RPMI8226 (cell line): ENCODE measurements at regions not wholly inside any gene's neighbourhood (a gene's known extent, or its start where the extent isn't known, plus 50 kb on each side); places are given as distances from the start of the nearest gene placed in this dataset.
"Not testable (repeated sequence)": the region's sequence is repeated elsewhere in the genome, so short reads cannot be mapped to it uniquely, and the experiment has no call there.

Source experiments
- DNase-seq: peaks from one replicate; pipeline ENCODE4 v3.0.0-alpha.2; 2015

- DNase-seq = no peak
Observed at GRCh38 chr12:73225371-73225937, 953.3 kb downstream of the TRHDE start.

- no peak for DNase-seq
Observed at GRCh38 chr12:73225941-73226340, 953.8 kb downstream of the TRHDE start.

DNA sequence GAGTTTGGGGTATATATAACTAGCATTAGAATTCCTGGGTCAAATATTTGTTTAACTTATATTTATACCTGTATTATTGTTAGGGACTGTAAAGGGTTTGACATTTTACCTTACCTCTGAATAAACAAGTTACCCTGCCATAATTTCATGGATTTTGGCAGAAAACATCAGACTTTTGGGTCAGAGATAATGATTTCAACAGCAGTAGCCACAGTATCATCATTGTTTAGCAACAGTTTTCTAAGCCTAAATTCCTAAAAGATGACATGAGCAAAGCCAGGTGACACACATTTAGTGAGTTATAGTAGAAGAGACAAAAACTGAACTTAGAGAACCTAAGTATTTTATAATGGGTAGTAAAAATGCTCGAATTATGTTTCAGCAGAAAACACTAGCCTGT, 954.4 kb downstream of the TRHDE start:
- DNase-seq = no peak

GRCh38 chr12:73228828-73229227, 956.7 kb downstream of the TRHDE start:
- DNase-seq = not testable (repeated sequence)

DNA sequence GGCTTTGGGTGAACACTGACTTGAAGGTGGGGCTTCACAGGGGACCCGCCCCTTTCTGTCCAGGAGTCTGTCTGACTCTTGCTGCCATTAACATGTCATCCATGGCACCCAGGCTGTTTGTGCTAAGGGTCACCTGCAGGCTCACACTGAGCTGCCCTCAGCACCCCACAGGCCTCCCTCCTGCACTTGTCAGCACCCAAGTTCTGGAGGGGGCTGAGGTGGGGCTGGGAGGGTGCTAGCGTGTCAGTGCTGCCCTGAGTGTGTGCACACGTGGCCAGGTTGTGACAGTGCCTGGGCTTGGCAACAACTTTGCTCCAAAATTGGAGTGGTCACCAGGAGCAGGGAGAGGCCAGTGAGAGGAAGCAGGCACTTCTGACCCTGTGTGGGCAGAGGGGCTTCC, 963.2 kb downstream of the TRHDE start:
- no peak for DNase-seq

DNA sequence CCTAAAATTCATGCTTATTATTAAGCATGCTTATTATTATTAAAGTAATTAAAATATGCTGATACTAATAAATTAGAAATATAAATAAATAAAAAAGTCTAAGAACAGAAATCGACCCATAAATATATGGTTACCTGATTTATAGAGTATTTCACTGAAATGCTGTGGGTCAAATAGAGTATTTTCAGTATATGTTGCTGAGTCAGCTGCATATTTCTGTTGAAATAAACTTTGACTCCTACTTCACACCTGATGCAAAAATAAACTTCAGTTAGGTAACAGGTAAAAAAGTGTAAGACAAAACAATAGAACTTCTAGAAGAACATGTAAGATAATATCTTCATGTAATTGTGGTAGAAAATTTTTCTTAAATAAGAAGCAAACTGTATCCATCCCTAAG, 967.9 kb downstream of the TRHDE start:
- DNase-seq = no peak

GRCh38 chr12:73262788-73263381, 990.7 kb downstream of the TRHDE start:
- no peak for DNase-seq

- DNase-seq = no peak
Observed at GRCh38 chr12:73266206-73266605, 994.0 kb downstream of the TRHDE start.

- no peak for DNase-seq
Observed at GRCh38 chr12:73274976-73275375, 1002.8 kb downstream of the TRHDE start.

DNA sequence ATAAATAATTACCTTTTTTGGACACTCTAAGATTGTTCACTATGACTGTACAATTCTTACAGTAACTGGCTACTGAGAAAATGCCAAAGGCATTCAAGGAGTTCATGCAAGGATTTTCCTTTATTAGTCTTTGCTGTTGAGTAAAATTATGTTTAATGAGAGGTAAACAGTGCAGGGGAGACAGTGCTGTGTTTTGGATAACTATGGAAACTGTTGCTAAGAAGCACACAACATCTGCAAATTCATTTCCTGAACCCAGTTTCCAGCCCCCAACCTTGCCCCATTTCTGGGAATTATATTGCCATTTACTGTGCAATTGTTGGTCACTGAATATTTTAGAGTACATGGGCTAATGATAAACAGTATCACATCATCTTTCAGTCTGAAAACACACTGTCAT, 1005.8 kb downstream of the TRHDE start:
- DNase-seq = no peak

GRCh38 chr12:73301530-73301929, 1029.4 kb downstream of the TRHDE start:
- no peak for DNase-seq

DNA sequence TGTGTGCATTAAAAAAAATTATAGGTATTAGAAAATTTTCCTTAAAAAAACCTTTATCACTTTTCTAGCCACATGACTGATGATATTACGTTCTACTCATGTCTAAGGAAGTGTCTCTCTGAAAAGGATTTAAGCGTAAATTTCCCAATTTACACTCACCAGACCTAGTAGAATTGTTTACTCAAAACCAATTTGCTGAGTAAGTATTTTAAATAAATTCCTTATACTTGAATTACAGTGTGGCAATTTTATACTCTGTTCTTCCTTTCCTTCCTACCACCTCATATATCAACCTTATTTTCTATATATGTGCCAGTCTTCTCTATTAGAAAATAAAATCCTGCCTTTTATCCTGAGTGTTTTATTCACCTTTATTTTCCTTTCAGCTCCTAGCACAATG, 1035.1 kb downstream of the TRHDE start:
- DNase-seq = no peak

DNA sequence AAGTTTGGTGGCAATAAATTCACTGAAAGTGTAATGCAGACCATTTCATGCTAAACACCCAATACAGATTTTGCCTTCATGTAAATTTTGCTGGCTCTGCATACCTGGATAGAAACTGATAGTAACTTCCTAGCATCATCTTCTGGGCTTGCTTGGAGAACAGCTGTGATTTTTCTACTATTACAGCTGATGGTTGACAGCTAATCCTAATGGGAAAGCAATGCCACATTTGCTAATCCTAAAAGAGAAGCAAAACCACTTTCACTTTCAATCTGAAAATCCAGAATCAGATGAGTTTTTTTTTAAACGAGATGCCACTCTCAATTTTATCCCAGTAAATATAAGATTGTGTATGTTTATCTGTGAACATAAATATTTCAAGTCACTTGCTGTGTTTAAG, 1035.9 kb downstream of the TRHDE start:
- DNase-seq = peak; percentile 33

- no peak for DNase-seq
Observed at GRCh38 chr12:73308747-73309146, 1036.6 kb downstream of the TRHDE start.

DNA sequence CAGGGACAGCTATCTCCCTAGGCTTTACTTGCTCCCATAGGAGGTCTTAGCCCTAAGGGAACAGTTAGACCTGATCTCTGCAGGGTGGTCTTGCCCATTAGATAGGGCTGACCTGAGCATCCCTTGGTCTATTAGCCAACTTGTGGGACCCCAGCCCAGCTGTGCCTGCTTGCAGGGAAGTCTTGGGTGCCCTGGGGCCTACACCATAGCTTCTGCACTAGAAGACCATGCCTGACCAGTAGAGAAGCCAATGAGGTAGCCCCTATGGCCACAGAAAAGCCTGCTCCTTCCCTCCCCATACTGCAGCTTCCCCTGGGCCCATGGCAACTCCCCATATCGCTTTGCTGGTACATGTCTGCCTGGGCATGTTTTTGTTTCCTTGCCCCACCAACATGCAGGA, 1049.1 kb downstream of the TRHDE start:
- no peak for DNase-seq

DNA sequence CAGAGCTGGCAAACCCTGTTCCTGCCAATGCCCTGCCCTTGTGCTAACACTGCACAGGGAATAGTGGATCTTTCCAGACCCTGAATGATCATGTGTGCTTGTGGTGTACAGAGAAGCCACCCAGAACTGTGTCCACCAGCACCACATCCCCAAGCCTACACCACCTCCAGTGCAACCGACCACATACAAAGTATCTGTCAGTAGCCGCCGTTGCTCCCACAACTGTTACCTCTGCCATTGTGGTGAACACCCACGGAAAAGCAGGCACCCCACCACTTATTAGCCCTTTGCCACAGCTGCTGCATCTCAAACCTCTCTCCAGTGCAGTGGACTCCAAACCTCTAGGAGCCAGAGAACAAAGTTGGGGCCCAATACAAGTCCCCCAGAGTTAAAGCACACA, 1049.6 kb downstream of the TRHDE start:
- no peak for DNase-seq

- no peak for DNase-seq
Observed at GRCh38 chr12:73330584-73331351, 1058.6 kb downstream of the TRHDE start.

- peak; percentile 16 for DNase-seq
Observed at GRCh38 chr12:73341559-73342247, 1069.5 kb downstream of the TRHDE start.

DNA sequence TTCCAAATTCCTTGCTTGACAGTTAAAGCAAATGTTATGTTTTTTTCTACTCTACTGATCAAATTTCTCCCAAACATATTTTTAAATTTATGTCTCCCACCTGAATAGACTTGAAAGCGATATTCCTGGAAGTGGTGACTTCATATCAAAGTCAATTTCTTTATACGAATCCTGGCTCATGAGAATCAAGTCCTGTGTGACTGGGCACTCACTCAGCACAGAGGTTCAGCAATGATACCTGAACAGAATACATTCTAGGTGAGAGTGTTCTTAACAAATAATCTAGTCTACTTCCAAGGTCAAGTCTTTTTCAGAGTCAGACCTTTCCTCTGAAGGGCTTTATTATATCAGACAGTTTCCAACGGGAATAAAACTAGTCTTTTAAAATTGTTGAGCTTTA, 1070.6 kb downstream of the TRHDE start:
- DNase-seq = no peak

DNA sequence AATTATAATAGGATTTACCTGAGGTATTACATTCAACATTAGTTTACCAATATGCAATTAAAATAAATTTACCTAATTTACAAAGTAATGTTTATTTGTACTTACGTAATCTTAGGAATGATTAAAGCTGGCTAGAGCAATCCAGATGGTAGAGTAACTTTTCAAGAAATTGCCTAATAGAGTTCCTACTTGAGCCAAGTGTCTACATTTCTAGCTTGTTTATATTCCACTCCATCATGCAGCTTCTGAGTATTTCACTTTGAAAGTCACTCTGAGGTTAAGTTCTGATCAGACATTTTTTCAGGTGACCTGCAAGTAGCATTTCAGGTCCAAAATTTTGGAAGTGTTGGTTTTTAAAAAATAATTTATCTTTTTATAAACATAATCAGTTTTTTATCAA, 1080.7 kb downstream of the TRHDE start:
- DNase-seq = no peak

DNA sequence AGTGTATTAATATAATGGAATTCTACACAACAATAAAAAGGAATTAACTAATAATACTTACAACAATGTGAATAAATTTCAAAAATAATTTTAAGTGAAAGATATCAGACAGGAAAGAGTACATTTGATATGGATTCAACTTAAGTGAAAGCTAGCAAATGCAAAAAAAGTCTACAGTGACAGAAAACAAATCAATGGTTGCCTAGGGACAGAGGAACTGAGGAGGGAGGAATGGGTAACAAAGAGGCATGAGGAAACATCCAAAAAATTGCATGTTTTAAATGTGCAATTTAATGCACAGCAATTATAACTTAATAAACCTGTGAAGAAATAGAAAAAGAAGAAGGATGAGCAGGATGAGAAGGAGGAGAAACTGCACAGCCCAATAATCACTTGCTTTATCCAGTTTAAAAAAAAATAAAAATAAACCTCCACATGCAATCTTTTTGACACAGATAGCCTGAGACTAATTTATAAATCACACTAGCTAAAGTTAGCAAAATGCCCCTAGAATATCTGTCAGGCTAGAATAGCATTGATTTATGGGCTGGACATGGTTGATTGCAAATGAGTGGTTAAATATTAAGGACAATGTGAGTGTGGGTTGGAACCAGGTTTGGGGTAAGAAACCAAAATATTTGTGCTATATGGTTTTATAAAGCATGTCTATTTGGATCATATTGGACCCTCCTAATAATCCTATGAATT, 1089.1 kb downstream of the TRHDE start:
- no peak for DNase-seq

DNA sequence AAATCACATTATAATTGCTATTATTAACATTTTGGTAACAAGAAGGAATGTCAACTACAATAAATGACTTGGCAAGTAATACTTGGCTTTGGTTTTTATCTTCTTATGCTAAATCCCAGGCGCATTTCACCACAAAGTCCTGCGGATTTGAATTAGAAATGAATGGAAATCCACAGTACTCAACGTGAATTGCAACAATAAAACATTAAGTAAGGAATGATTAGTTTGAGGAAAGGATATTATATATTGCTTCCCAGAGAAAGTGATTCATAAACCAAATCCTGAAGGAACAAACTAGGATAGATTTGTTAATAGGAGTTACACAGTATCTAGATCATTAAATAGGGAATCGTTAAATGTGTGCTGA, 1089.7 kb downstream of the TRHDE start:
- no peak for DNase-seq

DNA sequence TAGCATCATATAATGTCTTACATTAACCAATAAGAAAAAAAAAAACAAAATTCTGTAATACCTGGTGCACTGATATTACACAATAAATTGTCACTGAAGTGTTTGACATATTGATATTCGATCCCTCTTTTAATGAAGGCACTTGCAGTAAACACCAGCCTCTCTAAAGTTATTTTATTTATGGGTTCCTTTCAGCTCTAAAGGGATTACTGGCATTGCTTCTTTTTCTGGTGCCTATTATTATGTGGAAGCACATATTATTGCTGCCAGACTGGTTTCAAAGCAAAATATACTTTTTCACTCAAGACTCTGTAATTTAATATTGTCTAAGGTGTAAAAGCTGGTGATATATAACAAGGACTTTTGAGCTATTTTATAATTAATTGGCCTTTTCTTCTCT, 1090.5 kb downstream of the TRHDE start:
- DNase-seq = no peak
